Mesodermal cell (in vitro differentiated cells): ENCODE measurements at regions not wholly inside any gene's neighbourhood (a gene's known extent, or its start where the extent isn't known, plus 50 kb on each side); places are given as distances from the start of the nearest gene placed in this dataset.
"Not testable (repeated sequence)": the region's sequence is repeated elsewhere in the genome, so short reads cannot be mapped to it uniquely, and the experiment has no call there.

Experiments used
- H3K27ac ChIP-seq: 2 replicates; pipeline ENCODE4 v1.7.0; 2013; ENCODE audit warnings: mild to moderate bottlenecking, low read depth, low read length, moderate library complexity; ENCODE audit not compliant: severe bottlenecking
- H3K36me3 ChIP-seq: 2 replicates; pipeline ENCODE4 v1.7.1; 2013; ENCODE audit warnings: mild to moderate bottlenecking, low read length, moderate library complexity; ENCODE audit not compliant: control insufficient read depth, insufficient read depth
- H3K4me1 ChIP-seq: one replicate; pipeline ENCODE4 v1.7.1; 2013; ENCODE audit warnings: mild to moderate bottlenecking, low read length; ENCODE audit not compliant: insufficient read depth, control insufficient read depth, poor library complexity, severe bottlenecking
- H3K4me3 ChIP-seq: 2 replicates; pipeline ENCODE4 v1.7.0; 2013; ENCODE audit warnings: low read length, control low read depth, mild to moderate bottlenecking; ENCODE audit not compliant: insufficient read depth, poor library complexity, severe bottlenecking; ENCODE audit errors: extremely low read depth
- H3K9me3 ChIP-seq: 2 replicates; pipeline ENCODE4 v1.7.1; 2013; ENCODE audit warnings: mild to moderate bottlenecking, low read length, moderate library complexity; ENCODE audit not compliant: control insufficient read depth
- WGBS, 2 experiments: methylation state at CpG; one replicate each; pipeline ENCODE4 v1.1.5; 2013; ENCODE audit warnings: missing lambda C conversion rate in 2 of 2; ENCODE audit not compliant: insufficient coverage in 2 of 2; 5-methylcytosine and 5-hydroxymethylcytosine counted together

- Histone ChIP-seq H3K27ac (no peak overlapping the region), H3K4me1 (no peaks in the 10 kb centered on the region), H3K4me3 (no peak overlapping the region), H3K36me3 (no peaks in the 10 kb centered on the region), H3K9me3 (no peaks in the 10 kb centered on the region)
- 79 to 94% methylated on average over 3 to 4 of the region's 5 CpGs for WGBS, 2 experiments
Observed at GRCh38 chr11:43135966-43136534, 175.7 kb upstream of the API5 start.

DNA sequence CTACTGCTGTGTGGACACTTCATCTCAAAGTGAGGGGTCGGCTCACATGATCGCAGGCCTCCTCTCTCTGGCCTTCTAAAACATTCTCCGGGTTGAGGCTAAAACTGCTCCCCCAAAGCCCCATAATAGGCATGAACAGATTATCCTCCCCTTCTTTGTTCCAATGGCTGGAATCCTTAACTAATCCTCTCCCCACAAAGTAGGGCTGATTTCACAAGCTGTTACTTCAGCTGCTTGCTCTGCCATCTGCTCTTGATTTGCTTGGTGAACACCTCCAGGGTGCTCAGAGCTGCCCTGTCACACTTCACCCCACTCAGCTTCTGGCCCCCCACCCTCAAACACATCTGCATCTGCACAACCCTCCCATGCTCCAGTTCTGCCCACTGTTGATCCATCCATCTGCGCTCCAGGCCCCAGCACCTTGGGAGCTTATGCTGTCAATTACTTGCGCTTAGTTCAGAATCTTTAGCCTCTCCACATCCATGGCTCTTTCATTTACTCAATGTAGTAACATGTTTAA is 173.1 kb upstream of the API5 start:
- Histone ChIP-seq H3K4me3 (no peak overlapping the region), H3K9me3 (no peaks in the 10 kb centered on the region), H3K4me1 (no peaks in the 10 kb centered on the region), H3K36me3 (no peaks in the 10 kb centered on the region), H3K27ac (no peak overlapping the region)
- whole genome bisulfite sequencing, 2 experiments, result 91 to 100% methylated on average over 5 of the region's 5 CpGs

- Histone ChIP-seq H3K4me1 (no peaks in the 10 kb centered on the region), H3K36me3 (no peaks in the 10 kb centered on the region), H3K4me3 (no peak overlapping the region), H3K9me3 (no peaks in the 10 kb centered on the region), H3K27ac (no peak overlapping the region)
- 91 to 100% methylated on average over 1 of the region's 1 CpG for WGBS, 2 experiments
Observed at GRCh38 chr11:43145653-43146052, 166.1 kb upstream of the API5 start.

- Histone ChIP-seq H3K4me3 (no peak overlapping the region), H3K9me3 (no peaks in the 10 kb centered on the region), H3K4me1 (no peaks in the 10 kb centered on the region)
Observed at GRCh38 chr11:43150697-43151096, 161.1 kb upstream of the API5 start.

GRCh38 chr11:43164831-43165230 is 147.0 kb upstream of the API5 start:
- no peak overlapping the region for H3K4me3 ChIP-seq
- peaks cover 6% of the 10 kb centered on the region for H3K9me3 ChIP-seq
- H3K4me1 ChIP-seq, result no peaks in the 10 kb centered on the region
- H3K27ac ChIP-seq, result no peak overlapping the region
- 60 to 82% methylated on average over 1 of the region's 2 CpGs for WGBS, 2 experiments
- H3K36me3 ChIP-seq, result no peaks in the 10 kb centered on the region

More at GRCh38 chr11:43150697-43151096, 161.1 kb upstream of the API5 start:
- no peaks in the 10 kb centered on the region for H3K36me3 ChIP-seq
- no peak overlapping the region for H3K27ac ChIP-seq

GRCh38 chr11:43165393-43165792 is 146.4 kb upstream of the API5 start:
- 60 to 87% methylated on average over 2 to 3 of the region's 3 CpGs for WGBS, 2 experiments
- not testable (repeated sequence) for H3K4me1 ChIP-seq, H3K36me3 ChIP-seq, H3K4me3 ChIP-seq, H3K9me3 ChIP-seq, H3K27ac ChIP-seq

GRCh38 chr11:43168241-43168640 is 143.6 kb upstream of the API5 start:
- H3K36me3 ChIP-seq, H3K9me3 ChIP-seq, H3K4me3 ChIP-seq, H3K27ac ChIP-seq, H3K4me1 ChIP-seq: not testable (repeated sequence)
- WGBS, 2 experiments, result no CpG with 5 or more reads among the region's 2 CpGs

DNA sequence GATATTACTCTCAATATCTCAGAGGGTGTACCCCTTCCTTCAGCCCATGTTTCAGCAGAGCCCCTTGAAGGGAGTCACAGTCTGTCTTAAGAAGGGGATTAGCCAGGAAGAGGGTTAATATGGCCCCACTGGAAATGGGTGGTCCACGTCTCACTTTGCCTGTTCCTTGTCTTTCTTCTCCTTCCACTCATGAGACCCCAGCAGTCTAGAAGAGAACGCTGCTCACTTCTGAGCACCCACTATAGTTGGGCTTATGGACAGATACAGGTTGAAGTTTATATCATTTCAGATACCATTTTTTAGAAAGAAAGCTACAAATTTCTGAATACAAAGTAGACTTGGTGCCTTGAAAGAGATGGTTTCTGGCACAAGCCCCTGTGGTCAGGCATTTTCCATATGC is 139.3 kb upstream of the API5 start:
- no peak overlapping the region for H3K27ac ChIP-seq
- WGBS, 2 experiments, result 80% methylated on average over 1 of the region's 2 CpGs; no CpG with 5 or more reads in 1 of the 2 experiments
- no peaks in the 10 kb centered on the region for H3K9me3 ChIP-seq
- no peaks in the 10 kb centered on the region for H3K36me3 ChIP-seq
- H3K4me3 ChIP-seq, result no peak overlapping the region
- H3K4me1 ChIP-seq, result no peaks in the 10 kb centered on the region

DNA sequence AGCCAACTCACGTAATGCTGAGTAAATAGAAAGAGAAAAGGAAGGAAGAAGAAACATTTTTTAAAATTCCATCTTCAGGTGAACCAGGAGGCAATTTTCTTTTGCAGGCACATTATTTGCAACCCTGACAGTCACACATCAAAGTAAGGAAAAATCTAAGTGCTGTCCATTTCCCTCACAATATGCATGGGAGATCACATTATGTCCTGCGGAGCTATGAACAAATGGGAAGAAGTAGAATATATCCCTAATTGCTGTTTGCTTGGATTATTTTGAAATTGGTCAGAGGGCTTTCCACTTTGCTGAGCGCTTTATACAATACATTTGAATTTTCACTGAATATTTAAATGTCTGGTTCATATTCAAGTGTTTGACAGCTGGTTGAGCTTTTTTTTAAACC is 133.8 kb upstream of the API5 start:
- WGBS, 2 experiments, result 100% methylated on average over 1 of the region's 3 CpGs
- H3K27ac ChIP-seq, result no peak overlapping the region
- no peaks in the 10 kb centered on the region for H3K4me1 ChIP-seq
- no peaks in the 10 kb centered on the region for H3K36me3 ChIP-seq
- H3K9me3 ChIP-seq, result no peaks in the 10 kb centered on the region
- no peak overlapping the region for H3K4me3 ChIP-seq

GRCh38 chr11:43194459-43194858 is 117.3 kb upstream of the API5 start:
- not testable (repeated sequence) for H3K4me1 ChIP-seq, H3K36me3 ChIP-seq, H3K9me3 ChIP-seq, H3K27ac ChIP-seq, H3K4me3 ChIP-seq

DNA sequence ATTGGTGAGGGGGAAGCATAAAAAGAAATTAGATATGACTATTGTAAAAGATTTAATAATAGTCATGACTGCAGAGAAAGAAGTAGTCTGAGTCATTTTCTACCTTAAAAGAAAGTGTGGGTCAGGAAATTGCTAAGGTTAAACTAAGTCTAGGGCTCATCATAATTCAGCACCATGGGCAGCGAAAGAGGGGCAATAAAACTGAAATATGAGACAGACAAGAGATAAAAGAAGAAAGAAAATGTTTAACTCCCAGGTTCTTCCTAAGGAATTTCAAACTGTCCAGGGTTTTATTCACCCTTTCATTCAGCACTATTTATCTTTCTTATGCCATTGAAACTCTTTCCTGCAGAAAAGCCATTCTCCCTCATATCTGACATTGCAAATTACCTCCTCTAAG is 114.4 kb upstream of the API5 start:
- Histone ChIP-seq H3K27ac (no peak overlapping the region), H3K4me1 (no peaks in the 10 kb centered on the region), H3K36me3 (no peaks in the 10 kb centered on the region), H3K9me3 (no peaks in the 10 kb centered on the region), H3K4me3 (no peak overlapping the region)
- 43 to 60% methylated on average over 1 of the region's 1 CpG for WGBS, 2 experiments
